Hepatocyte (in vitro differentiated cells): ENCODE measurements at regions not wholly inside any gene's neighbourhood (a gene's known extent, or its start where the extent isn't known, plus 50 kb on each side); places are given as distances from the start of the nearest gene placed in this dataset.

ENCODE experiments used
- DNase-seq: peaks from one replicate; pipeline ENCODE4 v3.0.0-alpha.2; 2016; ENCODE audit warnings: low spot score
- H2AFZ ChIP-seq: fragments of 200-600 bp; sonication (generic); 2 replicates; pipeline ENCODE4 v1.6.0; 2016; ENCODE audit warnings: antibody characterized with exemption, mild to moderate bottlenecking
- H3K27ac ChIP-seq: fragments of 200-600 bp; sonication (generic); 2 replicates; pipeline ENCODE4 v1.5.1; 2016; ENCODE audit warnings: mild to moderate bottlenecking
- H3K27me3 ChIP-seq: fragments of 200-600 bp; sonication (generic); 2 replicates; pipeline ENCODE4 v1.6.1; 2016
- H3K36me3 ChIP-seq: fragments of 200-600 bp; sonication (generic); replicated peaks from 2 replicates; pipeline ENCODE4 v1.5.1; 2016; ENCODE audit warnings: low read depth; ENCODE audit not compliant: insufficient read depth
- H3K4me1 ChIP-seq: fragments of 200-600 bp; sonication (generic); 2 replicates; pipeline ENCODE4 v1.5.1; 2016; ENCODE audit warnings: mild to moderate bottlenecking, moderate library complexity; ENCODE audit not compliant: insufficient read depth
- H3K4me2 ChIP-seq: fragments of 200-600 bp; sonication (generic); 2 replicates; pipeline ENCODE4 v1.6.0; 2016
- H3K4me3 ChIP-seq: fragments of 200-600 bp; sonication (generic); 2 replicates; pipeline ENCODE4 v1.5.1; 2016; ENCODE audit warnings: mild to moderate bottlenecking
- H3K79me2 ChIP-seq: fragments of 200-600 bp; sonication (generic); 2 replicates; pipeline ENCODE4 v1.6.0; 2017; ENCODE audit warnings: mild to moderate bottlenecking
- H3K9me2 ChIP-seq: fragments of 200-600 bp; sonication (generic); replicated peaks from 2 replicates; pipeline ENCODE4 v1.6.0; 2017; ENCODE audit warnings: mild to moderate bottlenecking; ENCODE audit not compliant: insufficient read depth
- H3K9me3 ChIP-seq: fragments of 200-600 bp; sonication (generic); 2 replicates; pipeline ENCODE4 v1.5.1; 2016; ENCODE audit warnings: low read depth, mild to moderate bottlenecking
- H4K20me1 ChIP-seq: fragments of 200-600 bp; sonication (generic); 2 replicates; pipeline ENCODE4 v1.6.0; 2016; ENCODE audit warnings: mild to moderate bottlenecking; ENCODE audit not compliant: insufficient read depth, poor library complexity, severe bottlenecking
- EZH2 ChIP-seq: fragments of 200-600 bp; sonication (generic); IDR thresholded peaks from 2 replicates; pipeline ENCODE4 v1.6.1; 2016; ENCODE audit warnings: antibody characterized with exemption, mild to moderate bottlenecking, borderline replicate concordance
- EZH2phosphoT487 ChIP-seq: fragments of 200-600 bp; sonication (generic); IDR thresholded peaks from one replicate; pipeline ENCODE4 v1.6.1; 2018; ENCODE audit warnings: antibody characterized with exemption, mild to moderate bottlenecking, low read depth, moderate library complexity; ENCODE audit not compliant: unreplicated experiment, severe bottlenecking
- WGBS: methylation state at CpG from one replicate; pipeline ENCODE4 v1.1.6; 2016; ENCODE audit warnings: low lambda C conversion rate; ENCODE audit errors: missing lambda C conversion rate; 5-methylcytosine and 5-hydroxymethylcytosine counted together
- TF ChIP-seq, protein P1 (sequence below): fragments of 200-600 bp; sonication (generic); IDR thresholded peaks from 2 replicates; pipeline ENCODE4 v1.5.1; 2016; ENCODE audit warnings: antibody characterized with exemption, mild to moderate bottlenecking; ENCODE audit not compliant: poor library complexity

- no peaks in the 10 kb centered on the region for H3K9me2 ChIP-seq
- TF ChIP-seq EZH2: no peak
- H3K27ac ChIP-seq: no peak overlapping the region
- H4K20me1 ChIP-seq: no peaks in the 10 kb centered on the region
- H3K27me3 ChIP-seq: no peaks in the 10 kb centered on the region
- WGBS: 85% methylated on average over 5 of the region's 5 CpGs
- no peaks in the 10 kb centered on the region for H3K79me2 ChIP-seq
- no peak overlapping the region for H3K4me2 ChIP-seq
- no peak overlapping the region for H3K4me3 ChIP-seq
- no peaks in the 10 kb centered on the region for H3K36me3 ChIP-seq
- H2AFZ ChIP-seq: no peak overlapping the region
- H3K9me3 ChIP-seq: no peaks in the 10 kb centered on the region
- no peak for DNase-seq
- H3K4me1 ChIP-seq: no peaks in the 10 kb centered on the region
Observed at GRCh38 chr18:27746241-27746640, 430.7 kb downstream of the CDH2 start.

- no peak overlapping the region for H3K4me3 ChIP-seq
- no peaks in the 10 kb centered on the region for H3K9me2 ChIP-seq
- no peak overlapping the region for H2AFZ ChIP-seq
- DNase-seq: no peak
- H3K36me3 ChIP-seq: no peaks in the 10 kb centered on the region
- no peaks in the 10 kb centered on the region for H3K27me3 ChIP-seq
- no peaks in the 10 kb centered on the region for H3K79me2 ChIP-seq
- TF ChIP-seq EZH2 (no peak), EZH2phosphoT487 (no peak)
- TF ChIP-seq, protein P1, sequence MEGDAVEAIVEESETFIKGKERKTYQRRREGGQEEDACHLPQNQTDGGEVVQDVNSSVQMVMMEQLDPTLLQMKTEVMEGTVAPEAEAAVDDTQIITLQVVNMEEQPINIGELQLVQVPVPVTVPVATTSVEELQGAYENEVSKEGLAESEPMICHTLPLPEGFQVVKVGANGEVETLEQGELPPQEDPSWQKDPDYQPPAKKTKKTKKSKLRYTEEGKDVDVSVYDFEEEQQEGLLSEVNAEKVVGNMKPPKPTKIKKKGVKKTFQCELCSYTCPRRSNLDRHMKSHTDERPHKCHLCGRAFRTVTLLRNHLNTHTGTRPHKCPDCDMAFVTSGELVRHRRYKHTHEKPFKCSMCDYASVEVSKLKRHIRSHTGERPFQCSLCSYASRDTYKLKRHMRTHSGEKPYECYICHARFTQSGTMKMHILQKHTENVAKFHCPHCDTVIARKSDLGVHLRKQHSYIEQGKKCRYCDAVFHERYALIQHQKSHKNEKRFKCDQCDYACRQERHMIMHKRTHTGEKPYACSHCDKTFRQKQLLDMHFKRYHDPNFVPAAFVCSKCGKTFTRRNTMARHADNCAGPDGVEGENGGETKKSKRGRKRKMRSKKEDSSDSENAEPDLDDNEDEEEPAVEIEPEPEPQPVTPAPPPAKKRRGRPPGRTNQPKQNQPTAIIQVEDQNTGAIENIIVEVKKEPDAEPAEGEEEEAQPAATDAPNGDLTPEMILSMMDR: no peak
- H3K4me1 ChIP-seq: no peaks in the 10 kb centered on the region
- H3K4me2 ChIP-seq: no peak overlapping the region
- WGBS: 83% methylated on average over 1 of the region's 1 CpG
- H3K9me3 ChIP-seq: no peaks in the 10 kb centered on the region
- no peaks in the 10 kb centered on the region for H4K20me1 ChIP-seq
- no peak overlapping the region for H3K27ac ChIP-seq
Observed at GRCh38 chr18:27735117-27735516, 441.8 kb downstream of the CDH2 start.

- H2AFZ ChIP-seq: no peak overlapping the region
- H3K4me2 ChIP-seq: no peak overlapping the region
- no peaks in the 10 kb centered on the region for H3K4me1 ChIP-seq
- H3K79me2 ChIP-seq: no peaks in the 10 kb centered on the region
- TF ChIP-seq EZH2phosphoT487: no peak
- TF ChIP-seq, protein P1: no peak
- TF ChIP-seq EZH2: no peak
- H3K4me3 ChIP-seq: no peak overlapping the region
- H3K9me2 ChIP-seq: no peaks in the 10 kb centered on the region
- no peaks in the 10 kb centered on the region for H3K36me3 ChIP-seq
- H3K9me3 ChIP-seq: peaks cover 5% of the 10 kb centered on the region
- H4K20me1 ChIP-seq: no peaks in the 10 kb centered on the region
- DNase-seq: no peak
- no peaks in the 10 kb centered on the region for H3K27me3 ChIP-seq
- 98% methylated on average over 3 of the region's 3 CpGs for WGBS
- H3K27ac ChIP-seq: no peak overlapping the region
Observed at GRCh38 chr18:27731211-27731610, 445.7 kb downstream of the CDH2 start.

DNA sequence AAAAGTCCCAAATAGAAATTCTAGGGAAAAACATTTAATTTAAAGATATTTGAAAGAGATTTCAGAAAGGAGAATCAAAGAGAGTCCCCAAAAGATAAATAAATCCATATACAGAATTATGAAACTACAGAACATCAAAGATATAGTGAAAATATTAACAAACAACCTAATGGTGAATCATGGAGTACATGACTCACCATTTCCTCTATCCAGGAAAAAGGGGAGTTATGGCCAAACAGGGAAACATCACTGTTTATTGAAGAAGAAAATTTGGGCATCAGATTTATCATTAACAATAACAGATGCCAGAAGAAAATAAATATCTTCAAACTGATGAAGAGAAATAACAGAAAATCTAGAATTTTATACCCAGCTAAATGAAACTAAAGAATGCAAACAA is 448.3 kb downstream of the CDH2 start:
- Histone ChIP-seq H3K27ac (no peak overlapping the region), H3K27me3 (no peaks in the 10 kb centered on the region), H3K4me2 (no peak overlapping the region), H4K20me1 (no peaks in the 10 kb centered on the region), H2AFZ (no peak overlapping the region), H3K9me3 (peaks cover 5% of the 10 kb centered on the region), H3K79me2 (no peaks in the 10 kb centered on the region), H3K4me3 (no peak overlapping the region), H3K36me3 (no peaks in the 10 kb centered on the region), H3K4me1 (no peaks in the 10 kb centered on the region), H3K9me2 (no peaks in the 10 kb centered on the region)
- no peak for DNase-seq
- TF ChIP-seq EZH2phosphoT487 (no peak), EZH2 (no peak)
- TF ChIP-seq, protein P1: no peak
